Mesendoderm (in vitro differentiated cells): ENCODE measurements at regions not wholly inside any gene's neighbourhood (a gene's known extent, or its start where the extent isn't known, plus 50 kb on each side); places are given as distances from the start of the nearest gene placed in this dataset.
A peak's percentile ranks its signal among the peaks of the same experiment; 100 is the strongest.

Experiments
- DNase-seq: peaks from one replicate; pipeline ENCODE4 v3.0.0; 2013
- H2AK5ac ChIP-seq: 2 replicates; pipeline ENCODE4 v1.6.1; 2013; ENCODE audit warnings: low read length, inconsistent platforms
- H2BK120ac ChIP-seq: 2 replicates; pipeline ENCODE4 v1.6.1; 2013; ENCODE audit warnings: low read depth, mild to moderate bottlenecking, low read length, moderate library complexity, mixed read lengths
- H2BK15ac ChIP-seq: replicated peaks from 2 replicates; pipeline ENCODE4 v1.6.1; 2013; ENCODE audit warnings: low read depth, mild to moderate bottlenecking, moderate library complexity
- H2BK5ac ChIP-seq: 2 replicates; pipeline ENCODE4 v1.6.1; 2013; ENCODE audit warnings: low read length, inconsistent platforms
- H3K18ac ChIP-seq: 2 replicates; pipeline ENCODE4 v1.6.1; 2013; ENCODE audit warnings: mild to moderate bottlenecking, low read length, mixed read lengths
- H3K23ac ChIP-seq: one replicate; pipeline ENCODE4 v1.6.1; 2013; ENCODE audit warnings: low read length
- H3K27ac ChIP-seq: 2 replicates; pipeline ENCODE4 v1.5.1; 2013; ENCODE audit warnings: low read depth, mild to moderate bottlenecking, inconsistent platforms, low read length, moderate library complexity
- H3K27me3 ChIP-seq: 2 replicates; pipeline ENCODE4 v1.6.1; 2013; ENCODE audit warnings: low read length, control low read depth, mild to moderate bottlenecking, inconsistent platforms; ENCODE audit not compliant: insufficient read depth, poor library complexity
- H3K36me3 ChIP-seq: 2 replicates; pipeline ENCODE4 v1.6.1; 2013; ENCODE audit warnings: low read length, inconsistent platforms; ENCODE audit not compliant: control insufficient read depth, insufficient read depth
- H3K4ac ChIP-seq: one replicate; pipeline ENCODE4 v1.6.1; 2013; ENCODE audit warnings: low read depth, mild to moderate bottlenecking, low read length, moderate library complexity
- H3K4me1 ChIP-seq: 2 replicates; pipeline ENCODE4 v1.6.1; 2013; ENCODE audit warnings: low read depth, low read length, inconsistent platforms; ENCODE audit not compliant: control insufficient read depth
- H3K4me2 ChIP-seq: 2 replicates; pipeline ENCODE4 v1.6.1; 2013; ENCODE audit warnings: low read length
- H3K4me3 ChIP-seq: 2 replicates; pipeline ENCODE4 v1.5.1; 2013; ENCODE audit warnings: mild to moderate bottlenecking, low read length
- H3K56ac ChIP-seq: one replicate; pipeline ENCODE4 v1.6.1; 2013; ENCODE audit warnings: low read length
- H3K79me1 ChIP-seq: 2 replicates; pipeline ENCODE4 v1.6.1; 2013; ENCODE audit warnings: low read length, inconsistent platforms
- H3K79me2 ChIP-seq: 2 replicates; pipeline ENCODE4 v1.6.1; 2013; ENCODE audit warnings: mild to moderate bottlenecking, low read length; ENCODE audit not compliant: control insufficient read depth, insufficient read depth
- H3K9ac ChIP-seq: 2 replicates; pipeline ENCODE4 v1.6.1; 2013; ENCODE audit warnings: low read length, inconsistent platforms
- H4K5ac ChIP-seq: one replicate; pipeline ENCODE4 v1.6.1; 2013; ENCODE audit warnings: low read length
- H4K8ac ChIP-seq: one replicate; pipeline ENCODE4 v1.6.1; 2013; ENCODE audit warnings: low read depth, mild to moderate bottlenecking, control low read depth, low read length, moderate library complexity
- WGBS: extraction: QIAGEN DNeasy Blood & Tissue Kit; methylation state at CpG from one replicate; pipeline ENCODE4 v1.1.7; 2013; ENCODE audit warnings: low lambda C conversion rate, missing lambda C conversion rate; ENCODE audit not compliant: insufficient coverage; ENCODE audit errors: extremely low coverage; 5-methylcytosine and 5-hydroxymethylcytosine counted together

DNA sequence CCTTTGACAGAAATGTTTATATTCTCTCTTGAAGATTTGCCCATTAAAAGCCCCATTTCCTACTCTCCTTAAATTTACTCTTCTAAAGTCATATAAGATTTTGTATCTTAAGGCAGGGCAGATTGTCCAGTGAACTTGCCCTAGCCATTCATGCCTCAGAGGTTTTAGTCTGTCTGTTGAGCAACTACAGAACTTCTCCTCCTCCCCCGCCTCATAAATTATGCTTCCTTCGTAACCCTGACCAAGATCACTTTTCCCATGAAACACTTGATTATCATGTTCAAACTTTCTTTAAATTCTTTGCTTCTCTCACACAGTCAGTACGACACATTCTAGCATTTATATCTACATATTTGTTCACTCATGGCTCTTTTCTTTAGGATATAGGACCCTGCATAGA is 621.3 kb downstream of the ANKRD7 start:
- Histone ChIP-seq H3K56ac (no peak overlapping the region), H4K5ac (no peak overlapping the region), H3K4me3 (no peak overlapping the region), H3K27ac (no peak overlapping the region), H3K4ac (no peak overlapping the region), H3K4me2 (no peak overlapping the region), H2BK5ac (no peak overlapping the region), H3K36me3 (no peaks in the 10 kb centered on the region), H2BK15ac (no peak overlapping the region), H2BK120ac (no peak overlapping the region), H3K27me3 (peaks cover 2% of the 10 kb centered on the region), H2AK5ac (no peak overlapping the region), H3K79me1 (no peaks in the 10 kb centered on the region), H4K8ac (no peak overlapping the region), H3K23ac (no peak overlapping the region), H3K79me2 (no peaks in the 10 kb centered on the region), H3K9ac (no peak overlapping the region), H3K18ac (no peak overlapping the region), H3K4me1 (no peaks in the 10 kb centered on the region)
- no peak for DNase-seq
- no CpG with 5 or more reads among the region's 3 CpGs for WGBS

GRCh38 chr7:118846977-118847376 is 622.5 kb downstream of the ANKRD7 start:
- Histone ChIP-seq H3K79me1 (no peaks in the 10 kb centered on the region), H2BK5ac (no peak overlapping the region), H3K4me1 (no peaks in the 10 kb centered on the region), H2BK120ac (no peak overlapping the region), H3K9ac (no peak overlapping the region), H3K4ac (no peak overlapping the region), H3K36me3 (no peaks in the 10 kb centered on the region), H3K18ac (no peak overlapping the region), H3K56ac (no peak overlapping the region), H3K4me2 (no peak overlapping the region), H3K27me3 (peaks cover 2% of the 10 kb centered on the region), H3K27ac (no peak overlapping the region), H2BK15ac (no peak overlapping the region), H4K5ac (no peak overlapping the region), H3K79me2 (no peaks in the 10 kb centered on the region), H4K8ac (no peak overlapping the region), H3K4me3 (no peak overlapping the region), H3K23ac (no peak overlapping the region), H2AK5ac (no peak overlapping the region)
- no peak for DNase-seq

DNA sequence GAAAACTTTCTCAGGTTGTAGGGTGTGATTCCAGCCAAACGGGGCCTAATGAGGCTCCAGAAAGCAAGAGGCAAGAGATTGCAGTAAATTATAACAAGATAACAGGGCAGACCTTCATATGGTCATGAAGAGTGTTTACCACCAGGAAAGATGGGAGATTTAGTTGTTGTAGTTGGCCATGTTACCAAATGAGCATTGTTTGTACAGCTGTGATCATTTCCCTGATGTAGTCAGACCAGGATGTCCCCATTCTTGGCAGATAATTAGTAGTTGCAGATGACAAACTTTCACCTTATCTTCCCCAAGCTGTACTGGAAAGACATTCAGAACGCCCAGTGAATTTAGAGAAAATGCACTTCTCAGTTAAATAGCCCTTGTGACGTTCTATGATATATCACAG is 630.8 kb downstream of the ANKRD7 start:
- H3K9ac ChIP-seq = no peak overlapping the region
- no peaks in the 10 kb centered on the region for H3K79me2 ChIP-seq
- no peak overlapping the region for H3K4me3 ChIP-seq
- H4K8ac ChIP-seq = no peak overlapping the region
- no peak overlapping the region for H2BK15ac ChIP-seq
- no peak overlapping the region for H2BK5ac ChIP-seq
- no peaks in the 10 kb centered on the region for H3K79me1 ChIP-seq
- H3K27me3 ChIP-seq = no peaks in the 10 kb centered on the region
- H3K36me3 ChIP-seq = no peaks in the 10 kb centered on the region
- peak; percentile 12 for DNase-seq
- no peak overlapping the region for H2AK5ac ChIP-seq
- no peak overlapping the region for H3K4ac ChIP-seq
- no peak overlapping the region for H3K18ac ChIP-seq
- peak overlapping the region; percentile 7 for H2BK120ac ChIP-seq
- no peaks in the 10 kb centered on the region for H3K4me1 ChIP-seq
- no peak overlapping the region for H3K56ac ChIP-seq
- no peak overlapping the region for H3K23ac ChIP-seq
- H3K27ac ChIP-seq = no peak overlapping the region
- no peak overlapping the region for H4K5ac ChIP-seq
- WGBS = no CpG with 5 or more reads among the region's 3 CpGs
- H3K4me2 ChIP-seq = no peak overlapping the region

GRCh38 chr7:118858651-118859149 is 634.2 kb downstream of the ANKRD7 start:
- no peak overlapping the region for H3K18ac ChIP-seq
- DNase-seq = no peak
- no peak overlapping the region for H3K56ac ChIP-seq
- no peaks in the 10 kb centered on the region for H3K27me3 ChIP-seq
- H4K8ac ChIP-seq = no peak overlapping the region
- no CpG with 5 or more reads among the region's 49 CpGs for WGBS
- no peak overlapping the region for H2AK5ac ChIP-seq
- no peaks in the 10 kb centered on the region for H3K4me1 ChIP-seq
- H2BK120ac ChIP-seq = no peak overlapping the region
- H3K79me2 ChIP-seq = no peaks in the 10 kb centered on the region
- H3K4me2 ChIP-seq = no peak overlapping the region
- H3K23ac ChIP-seq = no peak overlapping the region
- no peak overlapping the region for H3K4ac ChIP-seq
- no peak overlapping the region for H4K5ac ChIP-seq
- no peaks in the 10 kb centered on the region for H3K36me3 ChIP-seq
- H3K79me1 ChIP-seq = no peaks in the 10 kb centered on the region
- H2BK15ac ChIP-seq = no peak overlapping the region
- no peak overlapping the region for H3K4me3 ChIP-seq
- H2BK5ac ChIP-seq = no peak overlapping the region
- no peak overlapping the region for H3K9ac ChIP-seq
- H3K27ac ChIP-seq = no peak overlapping the region

DNA sequence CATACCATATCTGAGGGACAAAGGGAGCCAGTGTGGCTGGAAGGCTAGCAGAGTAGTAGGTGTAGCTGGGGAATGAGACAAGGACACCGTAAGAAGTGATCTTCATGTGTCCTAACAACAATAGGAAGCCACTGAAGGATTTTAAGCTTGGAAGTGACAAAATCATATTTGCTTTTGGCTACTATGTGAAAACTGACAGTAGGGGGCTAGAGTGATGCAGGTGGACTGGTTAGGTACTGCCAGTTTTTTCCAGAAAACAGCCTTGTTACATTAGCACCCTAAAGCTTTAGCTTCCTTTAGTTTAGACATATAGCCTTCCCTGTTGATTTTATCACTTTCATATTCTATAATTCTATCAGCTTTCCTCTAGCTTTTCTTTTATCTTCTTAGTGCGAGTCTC is 637.1 kb downstream of the ANKRD7 start:
- H3K4me1 ChIP-seq = no peaks in the 10 kb centered on the region
- H3K27ac ChIP-seq = no peak overlapping the region
- H3K79me1 ChIP-seq = no peaks in the 10 kb centered on the region
- no peak overlapping the region for H2BK5ac ChIP-seq
- H3K56ac ChIP-seq = no peak overlapping the region
- no peak overlapping the region for H2BK120ac ChIP-seq
- no peak for DNase-seq
- WGBS = no CpG with 5 or more reads among the region's 2 CpGs
- no peak overlapping the region for H3K23ac ChIP-seq
- no peaks in the 10 kb centered on the region for H3K36me3 ChIP-seq
- no peaks in the 10 kb centered on the region for H3K27me3 ChIP-seq
- no peak overlapping the region for H3K4me3 ChIP-seq
- H3K4ac ChIP-seq = peak overlapping the region; percentile 36
- no peak overlapping the region for H3K4me2 ChIP-seq
- H2AK5ac ChIP-seq = no peak overlapping the region
- H4K5ac ChIP-seq = no peak overlapping the region
- H3K18ac ChIP-seq = no peak overlapping the region
- no peak overlapping the region for H3K9ac ChIP-seq
- H3K79me2 ChIP-seq = no peaks in the 10 kb centered on the region
- H2BK15ac ChIP-seq = no peak overlapping the region
- no peak overlapping the region for H4K8ac ChIP-seq

GRCh38 chr7:118862740-118863139 is 638.2 kb downstream of the ANKRD7 start:
- no peak for DNase-seq
- no peak overlapping the region for H3K4me2 ChIP-seq

More at GRCh38 chr7:118862740-118863139, 638.2 kb downstream of the ANKRD7 start:
- no peak overlapping the region for H3K9ac ChIP-seq
- no peaks in the 10 kb centered on the region for H3K79me1 ChIP-seq
- no peak overlapping the region for H3K18ac ChIP-seq
- no peaks in the 10 kb centered on the region for H3K4me1 ChIP-seq
- no peak overlapping the region for H3K4me3 ChIP-seq
- H2BK120ac ChIP-seq = no peak overlapping the region
- H3K56ac ChIP-seq = no peak overlapping the region
- no peaks in the 10 kb centered on the region for H3K27me3 ChIP-seq
- no peak overlapping the region for H2BK15ac ChIP-seq
- H3K36me3 ChIP-seq = no peaks in the 10 kb centered on the region
- no CpG with 5 or more reads among the region's 1 CpG for WGBS
- H3K4ac ChIP-seq = no peak overlapping the region
- no peak overlapping the region for H2BK5ac ChIP-seq
- no peak overlapping the region for H3K23ac ChIP-seq
- no peak overlapping the region for H4K5ac ChIP-seq
- no peaks in the 10 kb centered on the region for H3K79me2 ChIP-seq
- H3K27ac ChIP-seq = no peak overlapping the region
- H2AK5ac ChIP-seq = no peak overlapping the region
- no peak overlapping the region for H4K8ac ChIP-seq
